HG03064 (cell line): ENCODE measurements at regions not wholly inside any gene's neighbourhood (a gene's known extent, or its start where the extent isn't known, plus 50 kb on each side); places are given as distances from the start of the nearest gene placed in this dataset.

Experiments used
- ATAC-seq: cut with Tn5 transposase; IDR thresholded peaks from one replicate; pipeline ENCODE4 v1.9.1; 2021; ENCODE audit warnings: low read depth; ENCODE audit not compliant: unreplicated experiment

DNA sequence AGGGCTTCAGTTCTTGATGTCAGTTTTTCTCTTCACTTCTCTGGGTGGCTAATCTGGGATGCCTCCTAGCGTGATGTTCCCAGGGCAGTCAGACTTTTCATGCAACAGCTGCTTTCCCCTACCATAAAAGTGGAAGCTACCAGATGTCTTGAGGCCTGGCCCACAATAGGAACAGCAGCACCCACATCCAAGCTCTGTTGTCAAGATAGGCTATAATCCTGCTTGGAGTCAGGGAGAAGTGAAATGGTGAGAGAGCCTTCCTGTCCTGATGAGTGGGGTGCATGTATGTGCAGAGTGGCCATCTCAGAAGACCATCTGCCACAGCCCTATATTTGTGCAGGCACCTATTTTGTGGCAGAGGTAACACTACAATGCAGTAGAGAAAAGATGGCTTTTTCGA, 108.0 kb downstream of the HTR5A start:
- ATAC-seq, result no peak

DNA sequence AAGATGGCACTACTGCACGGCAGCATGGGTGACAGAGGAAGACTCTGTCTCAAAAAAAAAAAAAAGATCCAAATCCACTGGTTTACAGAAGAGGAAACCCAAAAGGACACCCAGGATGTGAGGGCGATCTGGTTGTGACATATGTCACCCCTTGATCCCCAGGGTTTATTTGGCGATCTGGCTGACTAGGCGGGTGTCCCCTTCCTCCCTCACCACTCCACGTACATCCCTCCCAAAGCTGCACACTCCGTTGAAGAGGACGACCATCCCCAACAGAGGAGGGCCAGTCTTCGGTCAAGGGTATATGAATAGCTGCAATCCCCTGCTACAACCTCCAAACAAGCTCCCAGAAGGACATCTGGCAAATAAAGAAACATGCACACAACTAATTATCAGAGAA, 111.6 kb downstream of the HTR5A start:
- ATAC-seq, result no peak

DNA sequence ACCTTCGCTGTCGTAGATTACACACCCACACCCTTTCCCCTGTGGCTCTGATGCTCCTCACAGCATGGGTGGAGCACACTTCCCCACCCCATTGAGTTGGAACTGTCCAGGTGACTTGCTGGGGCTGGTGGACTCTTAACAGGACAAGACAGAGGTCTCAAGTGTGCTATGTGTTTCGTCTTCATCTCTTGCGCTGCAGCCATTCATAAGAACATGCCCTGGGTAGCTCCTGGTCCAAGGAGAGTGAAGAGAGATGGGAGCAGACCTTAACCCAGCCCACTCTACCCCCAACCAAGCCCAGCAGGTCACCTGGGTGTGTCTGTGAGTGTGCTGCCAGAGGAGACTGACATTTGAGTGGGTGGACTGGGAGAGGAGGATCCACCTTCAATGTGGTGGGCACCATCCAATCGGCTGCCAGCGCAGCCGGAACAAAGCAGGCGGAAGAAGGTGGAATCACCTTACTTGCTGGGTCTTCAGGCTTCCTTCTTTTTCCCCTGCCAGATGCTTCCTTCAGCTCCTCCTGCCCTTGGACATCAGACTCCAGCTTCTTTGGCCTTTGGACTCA, 112.4 kb downstream of the HTR5A start:
- no peak for ATAC-seq

DNA sequence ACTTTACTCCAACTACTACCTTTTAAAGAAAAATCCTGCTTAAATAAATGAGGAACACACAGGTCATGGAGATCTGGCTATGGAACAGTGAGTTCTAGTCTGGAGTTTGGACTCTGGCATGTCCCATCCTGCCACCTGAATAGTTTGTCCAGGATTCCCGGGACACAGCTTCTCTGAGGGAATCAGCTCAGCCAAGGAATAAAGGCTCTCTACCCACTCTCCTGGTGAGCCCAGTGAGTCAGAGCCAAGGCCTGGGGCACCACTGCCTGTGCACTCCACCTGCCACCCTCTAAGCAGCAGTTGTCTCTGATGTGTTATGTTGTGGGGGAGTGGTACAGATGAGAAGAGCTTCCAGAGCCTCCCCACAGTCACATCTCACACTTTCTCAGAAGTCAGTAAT, 113.5 kb downstream of the HTR5A start:
- ATAC-seq, result no peak

DNA sequence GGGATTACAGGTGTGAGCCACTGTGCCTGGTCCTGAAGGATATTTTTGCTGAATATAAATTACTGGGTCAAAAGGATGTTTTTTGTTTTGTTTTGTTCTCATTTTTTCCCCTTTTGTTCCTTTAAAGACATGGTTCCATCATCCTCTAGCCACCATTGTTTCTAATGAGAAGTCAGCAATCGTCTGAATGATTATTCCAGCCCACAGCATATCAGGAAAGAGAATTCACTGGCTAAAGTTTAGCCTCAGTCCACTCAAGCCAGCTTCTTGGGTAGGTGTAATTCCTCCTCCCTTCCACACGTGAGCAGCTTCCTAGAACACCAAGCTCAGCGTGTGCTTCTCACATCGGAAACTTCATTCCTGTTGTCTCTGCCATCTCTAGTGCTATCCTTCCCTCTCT, 112.8 kb upstream of the INSIG1 start:
- no peak for ATAC-seq

DNA sequence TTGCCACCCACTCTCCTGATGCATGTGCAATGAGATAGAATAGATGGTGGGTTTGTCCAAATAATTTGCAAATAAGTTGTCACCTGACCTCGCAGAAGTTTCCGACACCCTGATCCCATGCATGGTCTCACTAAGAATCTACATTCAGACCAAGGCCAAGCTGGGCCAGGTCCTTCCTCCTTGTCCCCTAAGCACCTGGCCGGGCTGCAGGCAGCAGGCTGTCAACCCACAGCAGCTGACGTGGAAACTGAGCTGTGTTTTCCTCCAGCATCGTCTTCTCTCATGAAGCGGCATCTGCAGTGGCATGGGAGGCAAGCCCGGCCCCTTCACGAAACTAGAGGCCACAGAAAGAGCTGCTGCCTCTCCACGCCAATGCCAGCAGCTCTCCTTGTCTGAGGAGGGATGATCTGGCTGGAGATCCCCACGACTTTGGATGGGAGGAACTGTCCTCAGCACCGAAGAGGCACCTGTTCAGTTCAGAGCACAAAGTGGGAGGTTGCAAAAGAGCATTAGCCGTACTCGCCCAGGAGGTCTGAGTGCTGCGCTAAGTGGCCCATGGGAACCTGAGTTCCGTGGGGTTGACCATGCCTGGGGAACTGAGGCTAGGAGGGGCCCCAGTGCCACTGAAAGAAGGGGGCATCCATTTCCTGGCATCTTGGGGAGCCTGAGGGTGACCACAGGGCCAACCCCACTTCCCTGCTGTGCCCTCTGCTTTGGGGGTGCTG, 110.5 kb upstream of the INSIG1 start:
- ATAC-seq, result no peak

DNA sequence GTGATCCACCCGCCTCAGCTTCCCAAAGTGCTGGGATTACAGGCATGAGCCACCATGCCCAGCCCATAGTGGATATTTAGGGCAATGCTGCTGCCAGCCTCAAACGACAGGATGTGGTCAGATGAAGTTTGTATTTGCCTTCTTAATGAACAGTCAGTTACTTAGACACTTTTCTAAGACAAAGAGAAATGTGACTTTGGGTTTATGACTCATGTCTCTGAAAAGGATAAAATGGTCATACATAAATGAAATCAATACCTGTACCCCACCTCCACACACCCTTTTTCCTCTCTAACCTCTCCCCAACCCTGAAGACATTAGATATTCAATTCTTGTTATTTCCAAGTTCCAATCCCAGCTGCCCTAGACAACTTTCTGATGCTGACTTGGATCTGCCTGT, 109.3 kb upstream of the INSIG1 start:
- ATAC-seq, result no peak

DNA sequence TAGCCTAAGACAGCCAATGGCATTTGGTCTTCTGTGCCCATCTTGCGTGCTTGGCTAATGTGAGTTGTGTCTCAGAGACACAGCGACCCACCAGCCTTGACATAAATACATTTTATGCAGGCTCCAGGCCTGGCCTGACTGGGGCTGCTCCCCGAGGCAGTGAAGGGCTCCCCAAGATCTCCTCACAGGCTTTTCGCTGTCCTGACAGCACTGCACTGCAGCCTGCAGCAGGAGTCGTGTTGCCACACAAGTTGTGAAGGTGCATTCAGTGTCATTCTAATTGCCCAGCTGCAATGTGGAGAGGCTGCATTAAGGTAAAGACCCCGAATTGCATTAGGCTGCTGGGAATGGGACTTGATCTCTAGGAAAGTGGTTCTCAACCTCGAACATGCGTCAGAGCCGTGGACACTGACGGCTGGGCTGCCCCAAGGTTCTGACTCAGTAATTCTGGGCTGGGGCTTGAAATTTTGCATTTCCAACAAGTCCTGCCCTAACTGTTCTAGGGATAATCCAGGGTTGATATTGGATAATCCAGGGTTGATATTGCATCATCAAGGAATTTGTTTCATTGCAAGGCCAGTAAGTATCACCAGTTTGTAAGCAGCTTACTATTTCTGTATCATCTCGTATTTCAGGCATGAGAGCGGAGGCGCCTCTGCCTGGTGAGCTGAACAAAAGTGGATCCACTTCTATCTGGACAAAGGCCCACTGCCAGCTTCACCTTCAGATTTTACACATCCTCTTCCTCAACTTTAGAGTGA, 108.7 kb upstream of the INSIG1 start:
- ATAC-seq, result no peak

DNA sequence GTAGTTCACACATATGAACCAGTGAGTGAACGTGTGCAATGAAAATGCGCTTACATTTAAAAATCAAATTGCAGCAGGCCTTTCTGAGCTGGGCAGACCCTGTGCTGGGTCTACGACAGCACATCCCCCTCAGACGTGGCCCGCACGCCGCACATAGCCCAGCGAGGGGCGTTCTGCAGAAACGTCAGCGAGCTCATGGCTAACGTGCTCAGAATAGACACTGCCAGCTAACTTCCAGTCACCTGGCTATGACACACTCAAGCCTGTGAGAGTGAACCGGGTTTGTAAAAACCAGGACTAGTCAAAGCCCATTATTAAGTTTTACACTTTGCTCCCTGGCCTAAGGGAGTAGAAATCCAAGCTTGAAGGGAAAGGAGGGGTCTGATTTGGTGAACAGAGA, 108.1 kb upstream of the INSIG1 start:
- ATAC-seq, result no peak

DNA sequence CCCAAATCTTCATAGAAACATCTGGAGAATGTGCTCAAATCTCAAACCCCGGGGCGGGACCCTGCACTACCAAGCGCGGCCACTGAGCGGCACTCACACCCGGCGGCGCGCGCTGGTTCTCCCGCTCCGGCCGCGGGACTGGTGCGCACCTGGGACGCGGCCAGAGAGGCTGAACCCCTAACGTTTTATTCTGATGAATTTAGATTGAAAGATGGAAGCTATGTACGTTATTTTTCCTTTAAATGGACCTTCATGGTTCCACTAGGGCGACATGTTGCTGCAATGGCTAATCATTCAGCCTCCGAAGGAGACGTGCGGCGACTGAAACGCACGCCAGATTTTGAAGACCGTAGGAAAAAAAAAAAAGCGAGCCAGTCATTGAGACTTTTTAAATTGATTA, 107.0 kb upstream of the INSIG1 start:
- ATAC-seq, result no peak

DNA sequence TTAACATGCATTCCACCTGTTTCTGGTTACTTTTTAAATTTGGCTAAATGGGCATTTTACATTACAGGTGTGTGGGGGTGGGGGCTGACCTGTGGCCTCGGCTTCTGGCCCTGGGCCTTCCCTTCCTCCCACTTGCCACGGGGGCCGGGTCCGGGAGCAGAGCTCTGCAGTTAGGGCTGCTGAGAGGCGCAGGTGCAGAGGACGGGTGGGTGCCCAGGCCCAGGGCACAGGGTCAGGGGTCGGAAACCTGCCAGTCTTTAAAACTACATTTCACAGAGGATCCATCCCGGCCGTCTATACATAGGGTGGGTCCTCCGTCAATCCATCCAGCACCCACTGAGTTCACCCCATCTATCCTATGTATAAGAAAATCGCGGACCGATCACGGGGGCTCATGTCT, 106.5 kb upstream of the INSIG1 start:
- ATAC-seq, result no peak

DNA sequence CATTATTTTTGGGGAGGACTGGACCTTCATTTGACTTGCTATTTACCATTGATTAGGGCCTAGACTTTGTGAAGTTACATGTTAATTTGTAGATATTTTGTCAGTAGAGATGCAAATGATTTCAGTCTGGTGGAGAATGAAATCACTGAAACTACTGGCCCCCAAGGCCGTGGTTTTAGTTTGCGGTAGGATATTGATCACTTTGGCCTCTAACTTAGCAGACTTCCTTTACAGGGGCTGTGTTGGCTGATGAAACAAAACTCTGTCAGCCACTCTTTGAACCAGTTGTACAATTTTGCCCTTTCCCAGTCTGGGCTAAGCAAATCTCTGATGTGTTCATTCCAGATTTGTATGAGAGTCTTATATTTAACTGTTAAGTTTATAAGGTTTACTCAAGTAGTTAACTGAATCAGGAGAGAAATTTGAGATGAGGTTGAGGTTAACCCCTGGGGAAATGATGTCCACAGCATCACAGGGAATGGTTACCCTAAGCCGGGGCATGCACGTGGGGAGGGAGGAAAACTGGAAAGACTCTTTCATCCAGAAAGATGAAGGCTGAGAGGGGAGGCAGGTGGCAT, 105.7 kb upstream of the INSIG1 start:
- ATAC-seq, result no peak

DNA sequence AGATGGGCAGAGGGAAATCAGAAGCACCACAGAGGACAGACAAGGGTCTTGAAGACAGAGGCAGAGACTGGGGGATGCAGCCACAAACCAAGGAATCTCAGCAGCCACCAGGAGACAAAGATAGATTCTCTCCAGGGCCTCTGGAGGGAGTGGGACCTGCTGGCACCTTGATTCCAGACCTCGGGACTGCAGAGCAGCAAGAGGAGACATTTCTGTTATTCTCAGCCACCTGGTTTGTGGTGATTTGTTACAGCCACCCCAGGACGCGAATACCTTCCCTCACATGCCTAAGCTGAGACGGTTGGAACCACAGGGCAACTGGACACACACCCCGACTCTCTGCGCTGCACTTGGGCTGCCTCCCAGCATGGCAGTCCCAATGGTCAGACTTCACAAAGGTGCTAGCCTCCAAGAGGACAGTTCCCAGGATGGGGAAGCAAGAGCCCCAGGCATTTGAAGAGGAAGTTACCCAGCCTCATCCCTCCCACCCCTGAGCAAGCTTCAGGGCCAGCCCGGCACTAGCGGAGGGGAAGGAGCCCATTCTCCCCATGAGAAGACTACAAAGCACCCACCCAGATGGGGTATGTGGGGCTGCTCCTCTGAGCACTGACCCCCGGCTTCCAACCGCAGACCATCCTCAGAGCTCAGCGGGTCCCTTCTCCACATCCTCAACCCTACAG, 104.6 kb upstream of the INSIG1 start:
- no peak for ATAC-seq

DNA sequence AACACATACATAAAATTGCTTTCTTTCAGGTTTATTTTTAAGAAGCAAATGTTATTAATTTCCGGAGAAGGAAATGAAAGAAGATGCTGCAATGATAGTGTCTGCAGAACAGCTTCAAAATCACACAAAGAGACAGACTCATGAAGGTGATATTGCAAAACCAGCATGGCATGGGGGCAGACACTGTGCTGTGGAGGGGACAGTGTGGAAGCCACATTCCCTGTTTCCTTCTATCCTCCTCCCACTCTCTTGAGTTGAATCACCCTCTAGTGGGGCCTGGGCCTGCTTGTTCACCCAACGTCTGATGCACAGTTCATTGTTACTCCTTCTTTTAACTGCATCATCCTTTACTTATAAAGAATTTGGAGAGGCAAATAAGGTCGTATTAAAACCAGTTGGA, 104.0 kb upstream of the INSIG1 start:
- no peak for ATAC-seq

DNA sequence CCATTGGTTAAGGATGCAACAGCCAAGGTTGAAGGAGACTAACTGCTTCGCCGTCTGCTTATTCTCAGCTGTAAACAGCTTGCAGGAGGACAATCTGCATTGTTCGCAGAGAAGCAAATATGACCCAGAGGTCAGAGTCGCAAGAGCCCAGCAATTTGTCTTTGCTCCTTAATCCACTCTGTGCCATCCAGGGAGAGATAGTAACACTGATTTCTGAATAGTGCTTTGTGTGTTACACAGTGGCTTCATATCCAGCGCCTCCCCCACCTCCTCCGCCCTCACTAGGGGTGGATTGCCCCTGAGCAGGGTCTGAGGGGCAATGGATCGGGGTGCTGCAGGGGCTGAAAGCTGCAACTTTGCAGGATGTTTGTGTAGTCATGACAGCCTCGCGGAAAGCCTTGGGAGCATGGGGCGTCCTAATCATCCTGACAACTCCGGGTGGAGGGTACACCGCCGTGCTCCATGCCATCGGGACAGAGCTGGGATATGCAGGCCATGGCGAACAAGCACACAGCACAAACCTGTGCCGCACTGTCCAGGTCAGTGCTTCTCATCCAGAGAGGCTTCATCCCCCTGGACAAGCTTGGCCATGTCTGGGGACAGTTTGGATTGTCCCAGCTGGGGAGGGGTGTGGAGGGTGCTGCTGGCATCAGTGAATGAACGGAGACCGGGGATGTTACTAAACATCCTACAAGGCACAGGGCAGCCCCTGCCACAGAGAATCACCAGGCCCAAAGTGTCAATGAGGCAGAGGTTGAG, 103.1 kb upstream of the INSIG1 start:
- ATAC-seq, result no peak

DNA sequence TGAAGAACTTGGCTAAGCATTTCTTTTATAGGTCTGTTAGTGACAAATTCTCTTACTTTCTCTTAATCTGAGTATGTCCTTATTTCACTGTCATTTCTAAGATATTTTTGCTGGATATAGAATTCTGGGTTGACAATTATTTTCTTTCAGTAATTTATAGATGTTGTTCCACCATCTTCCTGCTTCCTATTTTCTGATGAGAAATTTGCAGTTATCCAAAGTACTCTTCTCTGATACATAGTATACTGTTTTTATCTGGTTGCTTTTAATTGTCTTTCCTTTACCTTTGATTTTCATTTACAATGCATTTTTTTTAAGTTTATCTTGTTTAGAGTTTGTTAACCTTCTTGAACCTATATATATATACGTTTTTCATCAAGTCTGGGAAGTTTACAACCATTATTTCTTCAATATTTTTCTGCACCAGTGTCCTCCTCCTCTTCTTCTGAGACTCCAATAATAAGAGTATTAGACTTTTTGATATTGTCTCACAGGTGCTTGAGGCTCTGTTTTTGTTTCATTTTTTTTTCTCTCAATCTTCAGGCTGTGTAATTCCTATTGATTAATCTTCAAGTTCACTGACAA, 101.6 kb upstream of the INSIG1 start:
- no peak for ATAC-seq

DNA sequence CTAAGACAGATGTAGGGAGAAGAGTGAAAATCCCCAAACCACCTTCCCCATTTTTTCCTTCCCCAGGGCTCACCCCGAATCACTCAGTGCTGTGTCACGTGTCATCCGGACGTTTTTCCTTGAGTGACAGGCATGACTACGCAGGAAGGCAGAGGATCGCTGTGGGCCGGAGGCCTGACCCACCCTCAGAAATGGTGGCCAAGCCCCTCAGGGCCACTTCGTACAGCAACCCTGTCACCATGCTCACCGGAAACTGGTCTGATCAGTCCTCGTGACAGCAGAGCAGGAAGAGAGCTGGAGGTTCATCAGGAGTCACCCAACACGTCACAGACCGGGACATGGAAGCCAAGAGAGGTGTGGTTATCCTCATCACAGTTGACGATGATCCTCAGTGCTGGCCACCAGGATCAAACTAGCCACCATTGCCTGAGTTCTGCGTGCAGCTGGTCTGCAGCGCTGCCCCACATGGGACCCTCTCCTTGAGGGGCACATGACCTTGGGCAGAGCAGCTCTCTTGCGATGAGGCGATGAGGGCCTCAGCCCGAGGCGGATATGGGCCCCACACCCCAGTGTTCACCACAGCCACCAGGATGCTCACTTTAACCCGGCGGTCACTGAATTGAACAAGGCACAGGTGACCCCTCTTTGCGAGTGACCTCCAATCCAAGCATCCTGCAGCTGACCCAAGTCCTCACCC, 99.3 kb upstream of the INSIG1 start:
- ATAC-seq, result no peak

DNA sequence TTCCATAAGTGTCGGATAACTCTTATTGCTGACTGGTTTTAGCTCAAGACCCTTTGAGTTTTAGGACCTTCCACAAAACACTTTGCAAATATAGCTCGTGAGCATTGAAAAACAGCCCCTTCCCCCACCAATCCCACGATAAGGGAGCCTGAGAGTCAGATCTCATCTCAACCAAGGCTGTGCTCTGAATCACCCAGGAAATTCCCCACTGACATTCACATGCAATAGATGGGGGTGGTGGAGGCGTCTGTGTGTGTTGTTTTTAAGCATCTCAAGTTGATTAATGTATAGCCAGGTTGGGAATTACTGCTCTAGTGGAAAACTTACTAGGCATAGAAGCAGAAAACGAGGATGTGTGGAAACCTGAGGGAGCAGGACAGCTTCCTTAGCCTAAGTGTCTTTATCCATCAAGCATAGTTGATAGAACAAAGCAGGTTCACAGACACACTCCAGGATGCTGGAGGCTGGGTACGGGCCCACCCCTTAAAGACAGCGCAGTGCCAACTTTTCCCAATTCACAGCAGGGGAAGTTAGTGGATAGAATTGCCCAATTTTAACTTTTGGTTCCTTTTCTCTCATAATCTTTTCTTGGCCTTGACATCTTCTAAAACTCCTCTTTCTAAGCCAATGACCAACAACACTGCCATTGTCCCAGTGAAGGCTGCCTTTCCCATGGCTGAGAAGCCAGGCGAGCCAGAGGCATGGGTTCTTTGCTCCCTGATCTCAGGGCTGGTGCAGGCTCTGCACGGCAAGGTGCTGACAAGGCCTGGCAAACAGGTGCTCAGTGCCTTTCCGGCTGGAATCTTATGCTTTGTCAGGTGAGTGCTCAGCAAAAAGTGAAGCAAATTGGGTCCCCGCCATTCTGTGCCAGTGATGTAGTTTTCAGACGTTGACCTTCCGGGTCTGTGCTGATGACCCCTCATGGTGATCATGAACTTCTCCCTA, 98.5 kb upstream of the INSIG1 start:
- ATAC-seq, result peak; percentile 59
